HG03175 (cell line): ENCODE measurements at regions not wholly inside any gene's neighbourhood (a gene's known extent, or its start where the extent isn't known, plus 50 kb on each side); places are given as distances from the start of the nearest gene placed in this dataset.
A peak's percentile ranks its signal among the peaks of the same experiment; 100 is the strongest.
"Not testable (repeated sequence)": the region's sequence is repeated elsewhere in the genome, so short reads cannot be mapped to it uniquely, and the experiment has no call there.

Experiments
- ATAC-seq: cut with Tn5 transposase; IDR thresholded peaks from one replicate; pipeline ENCODE4 v1.9.1; 2021; ENCODE audit warnings: mild to moderate bottlenecking, moderate library complexity; ENCODE audit not compliant: unreplicated experiment

DNA sequence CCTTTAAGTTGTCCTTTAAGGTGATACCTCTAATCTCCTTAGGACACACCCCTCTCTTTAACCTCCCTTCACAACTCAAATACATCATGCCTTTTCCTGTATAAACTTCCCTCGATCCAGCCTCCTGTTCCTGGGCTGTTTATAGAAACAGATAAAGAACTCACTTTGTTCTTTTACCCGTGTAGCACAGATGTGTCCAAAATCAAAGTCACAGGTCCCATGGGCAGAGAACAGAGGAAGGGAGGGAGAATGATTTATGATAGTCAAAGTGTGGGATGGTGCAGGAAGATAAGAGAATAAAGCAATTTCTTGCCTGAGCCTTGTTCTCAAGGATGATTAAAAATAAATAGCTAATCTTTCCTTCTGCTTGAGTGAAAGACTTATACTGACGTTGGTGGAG is 50.3 kb upstream of the CABCOCO1 start:
- ATAC-seq = no peak

DNA sequence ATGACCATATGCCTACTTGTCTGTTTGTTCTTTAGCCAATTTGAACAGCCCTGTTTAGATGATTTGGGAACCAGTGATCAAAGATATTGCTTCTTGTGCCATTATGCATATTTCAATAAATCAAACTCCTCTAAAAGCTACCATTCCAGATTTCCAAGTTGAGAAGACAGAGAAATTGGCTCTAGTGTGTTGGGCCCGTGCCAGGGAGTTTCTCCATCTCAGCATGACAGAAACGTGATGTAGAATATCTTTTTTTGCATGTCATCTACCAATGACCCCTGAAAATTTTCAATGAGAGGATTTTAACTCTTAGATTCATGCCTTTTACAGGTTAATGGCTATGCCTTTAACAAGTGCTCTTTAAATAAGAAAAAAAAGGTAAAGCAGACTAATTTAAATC is 50.7 kb upstream of the CABCOCO1 start:
- ATAC-seq = no peak

DNA sequence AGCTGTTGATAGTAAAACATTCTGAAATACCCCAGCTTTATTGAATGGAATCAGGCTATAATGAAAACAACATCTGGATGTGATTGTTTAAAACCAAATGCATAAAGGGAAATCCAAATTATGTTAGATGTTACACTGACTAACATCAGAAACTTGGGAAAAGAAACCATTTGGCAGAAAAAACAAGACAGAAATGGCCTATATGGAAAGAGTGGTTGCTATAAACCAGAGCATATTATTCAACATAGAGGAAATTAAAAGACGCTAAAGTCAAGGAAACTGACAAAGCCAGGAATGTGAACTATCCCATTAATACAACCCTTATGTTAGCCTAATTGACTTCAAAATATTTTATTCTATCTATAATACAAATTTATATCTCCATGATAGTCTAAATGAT is 53.0 kb upstream of the CABCOCO1 start:
- ATAC-seq = no peak

DNA sequence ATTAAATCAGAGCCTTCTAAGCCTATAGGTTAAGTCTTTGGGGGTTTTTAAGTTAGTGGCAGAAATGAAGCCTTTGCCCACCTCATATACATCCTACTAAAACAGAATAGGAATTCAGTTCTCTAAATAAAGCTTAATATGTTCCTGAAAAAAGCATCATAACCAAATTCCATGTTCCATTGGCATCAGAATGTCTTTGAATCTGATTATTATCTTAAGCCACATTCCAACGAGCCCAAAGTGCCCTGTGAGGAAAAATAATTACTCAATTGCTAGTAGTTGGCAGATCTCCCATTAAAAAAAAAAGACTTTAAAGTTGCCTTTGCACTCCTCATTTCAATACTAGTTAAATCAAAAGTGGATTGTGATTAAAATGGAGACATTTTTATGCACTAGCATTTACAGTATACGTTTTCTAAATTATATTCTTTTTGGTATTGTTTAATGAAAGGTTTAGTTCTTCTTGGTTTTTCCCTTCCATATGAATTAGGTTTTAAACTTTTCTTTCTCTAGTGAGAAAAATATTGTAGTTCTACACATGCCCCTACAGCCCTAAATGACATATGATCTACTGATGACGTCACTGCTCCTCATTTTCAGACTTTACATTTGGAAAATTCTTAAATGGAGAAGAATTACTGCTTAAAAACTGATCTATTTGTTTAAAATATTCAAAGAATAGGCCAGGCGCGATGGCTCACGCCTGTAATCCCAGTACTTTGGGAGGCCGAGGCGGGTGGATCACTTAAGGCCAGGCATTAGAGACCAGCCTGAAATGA is 54.3 kb upstream of the CABCOCO1 start:
- no peak for ATAC-seq

DNA sequence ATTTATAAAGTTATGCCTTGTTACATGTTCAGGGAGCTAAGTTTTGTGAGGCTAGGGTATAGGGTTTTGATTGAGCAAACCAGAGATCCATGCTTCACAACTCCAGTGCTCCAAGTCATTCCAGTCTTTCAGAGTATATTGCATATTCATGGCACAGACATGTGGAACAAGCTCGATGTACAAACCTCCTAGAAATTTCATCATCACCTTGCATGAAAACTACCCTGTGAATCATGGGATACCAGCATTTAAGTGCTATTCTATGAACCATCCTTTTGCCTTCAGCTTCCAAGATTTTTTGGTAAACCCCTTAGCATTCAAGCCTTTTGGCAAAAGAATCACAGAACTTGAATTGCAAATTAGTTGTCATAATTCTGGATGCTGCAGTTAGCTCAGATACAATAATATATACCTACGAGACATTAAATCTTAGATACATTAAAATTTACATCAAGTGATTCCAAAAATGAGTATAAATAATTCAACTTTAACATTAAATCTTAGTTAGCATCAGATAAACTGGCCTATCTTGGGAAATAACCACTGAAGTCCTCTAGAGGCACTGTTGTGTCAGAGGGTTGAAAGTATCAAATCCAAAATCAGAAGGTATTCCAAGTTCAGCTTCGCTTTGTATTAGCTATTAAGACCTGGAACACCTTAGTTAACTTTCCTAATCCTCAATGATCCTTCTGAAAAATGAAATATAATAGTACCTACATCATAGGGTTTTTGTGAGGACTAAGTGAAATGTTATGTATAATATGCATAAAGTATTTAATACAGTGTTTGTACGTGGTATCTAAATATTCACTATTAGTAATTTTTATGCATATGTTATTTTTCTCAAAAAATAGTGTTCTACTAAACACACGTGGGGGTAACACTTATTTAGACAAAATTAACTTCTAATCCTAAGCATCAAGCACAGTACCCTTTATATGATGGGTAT is 55.5 kb upstream of the CABCOCO1 start:
- ATAC-seq = no peak

DNA sequence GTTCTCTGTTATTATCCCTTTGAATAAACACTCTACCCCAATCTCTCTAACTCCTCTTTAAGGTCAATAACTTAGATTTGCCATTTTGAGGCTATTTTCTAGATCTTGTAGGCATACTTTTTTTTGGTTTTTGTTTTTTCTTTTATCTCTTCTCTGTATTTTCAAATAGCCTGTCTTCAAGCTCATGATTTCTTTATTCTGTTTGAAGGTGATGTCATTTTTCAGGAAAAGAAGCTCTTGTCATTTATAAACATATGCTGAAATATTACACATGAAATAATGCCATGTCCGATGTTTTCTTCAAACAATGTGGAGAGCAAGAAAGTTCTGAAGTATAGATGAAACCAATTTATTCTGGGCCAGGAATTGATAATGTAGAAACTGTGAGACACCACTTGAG is 57.5 kb upstream of the CABCOCO1 start:
- no peak for ATAC-seq

DNA sequence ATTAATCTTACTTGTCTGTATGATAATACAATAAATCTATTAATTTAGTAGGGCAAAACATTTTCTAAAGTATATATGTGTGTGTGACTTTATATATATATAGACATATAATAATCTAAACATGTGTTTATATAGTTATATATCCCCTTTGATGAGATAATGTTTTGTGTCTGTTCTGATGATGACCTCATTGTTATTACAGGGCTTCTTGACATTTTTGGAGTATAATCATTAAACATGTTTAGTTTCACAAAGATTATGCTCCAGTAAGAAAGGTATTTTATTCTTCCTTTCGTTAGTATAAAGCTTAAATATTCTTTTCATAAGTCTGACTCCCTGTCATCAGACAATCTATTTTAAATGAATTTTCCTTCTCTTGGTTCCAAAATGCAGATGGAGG is 62.3 kb upstream of the CABCOCO1 start:
- ATAC-seq = no peak

DNA sequence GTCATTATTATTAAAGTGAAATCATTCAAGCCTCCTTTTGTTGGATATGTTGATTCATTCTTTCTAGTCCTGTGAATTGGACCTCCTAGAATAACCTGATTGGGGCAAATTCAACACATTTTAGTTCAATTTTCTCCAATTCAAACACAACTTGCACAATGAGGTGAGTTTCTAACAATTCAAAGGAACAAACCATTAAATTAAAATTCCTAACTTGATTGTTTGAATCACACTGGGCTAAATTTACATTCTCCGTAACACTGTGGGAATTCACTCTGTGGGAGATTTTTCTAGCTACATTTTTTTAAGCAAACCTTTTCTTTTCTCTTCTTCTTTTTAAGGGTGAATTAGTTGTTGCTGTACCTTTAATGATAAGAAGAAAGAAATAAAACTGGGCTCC is 68.3 kb upstream of the CABCOCO1 start:
- no peak for ATAC-seq

DNA sequence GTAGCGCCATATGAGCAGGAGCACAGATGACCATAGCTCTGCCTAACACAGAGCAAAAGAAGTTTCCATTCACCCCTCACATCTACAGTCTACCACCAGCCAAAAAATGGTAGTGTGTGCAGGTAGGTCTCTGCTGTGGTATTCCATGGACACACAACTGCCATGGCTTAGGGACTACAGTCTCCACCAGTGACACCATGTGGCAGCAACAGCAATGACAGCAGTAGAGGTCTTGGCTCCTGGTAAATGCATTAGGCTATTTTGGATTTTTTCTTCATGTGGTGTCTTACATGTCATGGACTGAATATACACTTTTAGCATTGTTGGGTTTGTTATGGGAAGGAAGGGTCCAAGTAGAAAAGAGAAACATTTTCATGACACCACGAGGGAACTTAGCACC is 70.1 kb upstream of the CABCOCO1 start:
- ATAC-seq = peak; percentile 79

DNA sequence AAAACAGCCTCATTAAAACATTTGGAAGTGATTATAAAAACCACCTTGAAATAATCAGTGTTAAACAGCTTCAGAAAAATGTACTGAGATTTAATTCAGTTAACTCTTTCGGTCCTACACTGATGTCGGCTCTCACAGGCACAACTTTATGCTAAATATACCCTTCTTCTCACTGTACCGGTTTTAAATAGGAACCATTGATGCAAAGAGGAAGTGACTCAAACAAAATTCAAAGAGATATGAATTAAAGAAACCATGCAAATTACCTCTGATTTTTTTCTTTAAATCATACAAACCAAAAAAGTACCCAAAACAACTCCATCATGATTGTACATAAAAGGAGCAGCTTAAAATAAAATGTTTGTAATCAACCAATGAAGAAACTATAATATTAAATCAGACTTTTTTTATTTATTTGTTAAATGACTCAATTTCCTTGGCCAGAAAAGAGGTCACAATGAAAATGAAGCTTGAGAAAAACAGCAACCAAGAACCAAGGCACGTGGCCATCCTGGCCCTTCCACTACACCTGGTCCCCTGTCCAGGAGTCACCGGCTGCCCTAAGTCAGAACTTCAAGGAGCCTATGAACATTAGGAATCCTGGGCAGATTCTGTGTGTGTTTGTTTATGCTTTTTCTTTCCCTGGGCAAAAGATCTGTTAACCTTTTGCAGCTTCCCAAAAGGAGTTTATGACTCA is 73.0 kb upstream of the CABCOCO1 start:
- ATAC-seq = no peak

DNA sequence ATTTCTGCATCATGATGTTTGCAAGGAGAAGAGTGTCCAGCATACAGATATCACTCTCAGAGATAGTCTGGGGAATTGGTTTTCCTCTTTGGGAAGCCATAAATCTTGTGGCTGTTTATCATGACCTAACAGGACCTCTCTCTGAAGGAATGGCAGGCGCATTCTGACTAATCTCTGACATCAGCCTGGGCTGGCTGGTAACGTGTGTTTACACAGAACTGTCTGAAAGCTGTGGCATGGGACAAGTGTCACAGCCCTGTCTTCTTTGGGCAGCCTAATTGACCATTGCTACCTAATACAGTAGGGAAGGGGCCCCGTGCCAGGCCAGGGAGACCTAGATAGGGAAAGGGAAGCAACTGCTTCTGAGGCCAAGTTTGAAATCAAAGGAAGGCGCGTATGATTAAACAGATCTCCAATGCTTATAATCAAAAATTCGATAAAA is 73.9 kb upstream of the CABCOCO1 start:
- ATAC-seq = no peak

DNA sequence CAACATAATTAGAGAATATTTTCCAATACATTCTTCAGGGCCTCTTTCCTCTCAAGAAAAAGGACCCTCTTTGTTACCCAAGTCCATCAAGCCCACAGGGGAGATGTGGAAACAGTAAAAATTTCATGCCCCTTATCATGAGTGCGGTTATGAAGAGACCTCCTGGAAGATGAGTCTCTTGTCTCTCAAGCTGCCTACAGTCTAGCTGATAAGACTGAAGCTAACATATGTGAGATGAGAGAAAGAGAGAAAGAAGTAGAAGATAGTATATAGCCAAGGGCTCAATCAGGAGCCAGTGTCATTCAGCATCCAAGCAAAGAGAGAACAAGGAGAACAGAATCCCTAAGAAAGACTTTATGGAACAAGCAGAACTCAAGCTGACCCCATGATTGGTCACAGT is 75.9 kb upstream of the CABCOCO1 start:
- ATAC-seq = no peak

DNA sequence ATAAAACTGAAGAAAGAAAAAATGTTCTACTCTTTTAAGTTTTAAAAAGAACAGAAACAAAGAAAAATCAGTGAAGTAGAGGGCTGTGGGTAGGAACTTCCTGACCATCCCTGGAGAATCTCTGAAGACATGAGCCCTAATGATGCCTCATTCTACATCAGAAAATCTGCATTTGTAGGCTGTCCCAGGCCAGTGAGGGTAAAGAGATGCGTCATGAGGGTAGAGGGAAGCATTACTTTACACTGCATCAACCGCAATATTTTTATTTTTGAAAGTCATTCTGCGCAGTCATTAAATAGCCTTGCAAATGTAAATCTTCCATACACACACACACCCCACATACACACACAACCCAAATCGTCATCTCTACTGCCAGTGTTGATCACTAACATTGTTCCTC is 82.1 kb upstream of the CABCOCO1 start:
- no peak for ATAC-seq

DNA sequence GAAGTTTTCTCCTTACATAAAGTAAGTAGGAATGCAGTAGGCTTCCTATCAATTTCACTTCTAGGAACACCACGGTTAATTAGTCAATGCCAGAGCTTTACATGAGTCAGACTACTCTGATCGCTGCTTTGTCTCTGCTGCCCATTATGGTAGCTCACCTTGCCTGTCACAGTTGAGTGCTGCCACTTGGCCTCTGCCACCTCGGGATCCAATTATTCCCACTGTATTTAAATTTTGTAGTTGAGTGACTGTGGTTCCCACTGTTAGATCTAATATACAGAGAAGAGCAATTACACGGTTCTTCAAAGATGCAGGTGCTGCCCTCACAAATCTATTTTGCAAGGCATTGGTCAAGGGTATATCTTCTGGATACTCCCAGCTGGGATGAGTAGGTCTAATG is 92.5 kb upstream of the CABCOCO1 start:
- ATAC-seq = not testable (repeated sequence)

DNA sequence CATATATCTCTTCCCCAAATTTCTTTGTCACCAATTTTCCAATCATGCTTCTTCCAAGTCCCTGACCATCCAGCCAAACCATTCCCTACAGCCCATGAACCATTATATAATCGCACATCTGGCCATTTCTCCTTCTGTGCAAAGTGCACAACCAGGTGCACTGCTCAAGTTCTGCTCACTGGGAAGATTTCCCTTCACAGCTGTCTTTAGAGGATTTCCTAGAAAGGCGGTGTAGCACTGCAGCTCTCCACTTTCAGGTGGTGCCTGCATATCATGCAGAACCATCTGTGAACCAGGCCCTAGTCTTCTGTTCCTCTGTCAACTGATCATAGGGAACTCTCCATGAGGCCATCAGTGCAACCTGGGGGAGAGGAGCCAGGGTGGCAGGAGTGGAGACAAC is 95.0 kb upstream of the CABCOCO1 start:
- no peak for ATAC-seq

DNA sequence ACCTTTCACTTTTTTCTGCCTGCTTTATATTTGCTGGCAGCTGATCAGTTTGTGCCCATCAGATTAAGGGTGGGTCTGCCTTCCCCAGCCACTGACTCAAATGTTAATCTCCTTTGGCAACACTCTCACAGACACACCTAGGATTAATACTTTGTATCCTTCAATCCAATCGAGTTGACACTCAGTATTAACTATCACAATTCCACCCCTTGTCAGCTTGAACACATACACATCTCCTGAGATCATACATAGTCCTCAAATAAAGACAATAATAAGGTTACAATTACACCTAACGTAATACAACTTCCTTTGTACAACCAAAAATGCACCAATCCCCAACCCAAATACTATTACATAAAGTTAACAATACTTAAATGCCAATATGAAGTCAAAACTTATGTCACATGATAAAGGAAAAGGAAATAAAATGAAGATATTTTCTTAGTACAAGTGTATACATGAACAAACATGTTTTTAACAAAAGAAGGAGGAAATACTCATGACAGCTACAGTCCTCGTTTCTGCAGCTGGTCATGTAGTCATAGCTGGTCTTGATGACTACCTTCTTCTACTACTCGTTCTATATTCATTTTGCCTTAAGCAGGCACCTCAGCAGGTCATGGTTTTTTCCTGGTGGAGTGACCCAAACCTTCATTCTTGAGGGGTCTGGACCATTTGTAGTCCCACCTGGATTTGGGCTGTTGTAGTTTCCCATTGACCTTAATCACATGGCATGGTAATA is 96.7 kb upstream of the CABCOCO1 start:
- no peak for ATAC-seq

DNA sequence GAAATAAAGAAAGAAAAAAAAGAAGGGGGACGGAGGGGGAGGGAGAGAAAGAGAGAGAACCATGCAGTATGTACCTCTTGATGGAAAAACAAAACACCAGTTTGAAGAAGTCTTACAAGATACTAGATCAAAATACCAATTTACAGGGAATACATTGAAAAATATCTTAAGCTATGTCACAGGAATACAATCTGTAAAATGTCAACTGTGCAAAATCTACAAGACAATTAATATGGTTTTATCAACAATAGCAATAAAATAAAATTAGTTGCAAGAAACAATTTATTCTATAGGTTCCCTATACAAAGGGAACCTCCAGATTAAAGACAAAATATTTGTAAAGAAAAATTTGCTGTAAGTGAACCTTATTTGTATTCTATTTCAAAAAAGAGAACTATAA is 98.3 kb upstream of the CABCOCO1 start:
- no peak for ATAC-seq

DNA sequence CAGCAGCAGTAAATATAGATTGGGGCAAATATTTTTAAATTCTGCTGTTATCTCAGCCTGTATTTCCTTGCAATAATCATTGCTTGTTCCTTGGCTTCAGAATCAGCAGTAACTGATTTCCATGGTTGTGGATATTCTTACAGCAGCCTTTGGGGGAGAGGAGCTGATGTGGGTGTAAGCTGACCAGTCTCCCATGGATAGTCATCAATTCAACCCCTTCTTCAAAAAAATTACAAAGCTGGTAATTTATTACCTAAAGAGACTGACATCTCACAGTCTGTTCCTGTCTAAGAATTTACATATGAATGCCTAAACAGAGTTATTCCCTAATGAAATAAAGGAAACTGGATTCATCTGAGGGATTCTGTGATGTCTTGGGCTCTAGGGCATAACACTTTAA is 103.1 kb upstream of the CABCOCO1 start:
- no peak for ATAC-seq

DNA sequence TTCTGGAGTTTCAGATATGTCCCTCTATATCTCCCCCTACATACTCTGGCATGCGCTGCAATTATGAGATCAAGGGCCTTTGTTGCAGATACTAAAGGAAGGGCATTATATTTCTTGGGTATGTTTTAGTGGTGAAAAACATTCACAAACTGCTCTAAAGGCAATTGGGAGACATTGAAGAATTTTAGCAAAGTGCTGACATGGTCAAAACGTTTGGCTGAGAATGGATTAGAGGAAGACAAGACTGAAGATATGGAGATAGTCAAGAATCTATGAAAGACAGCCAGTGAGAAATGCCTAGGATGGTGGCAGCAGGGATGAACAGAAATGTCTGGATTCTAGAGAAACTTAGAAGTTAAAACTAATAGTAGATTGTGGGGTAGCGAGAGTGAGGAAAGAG is 104.5 kb upstream of the CABCOCO1 start:
- ATAC-seq = no peak

DNA sequence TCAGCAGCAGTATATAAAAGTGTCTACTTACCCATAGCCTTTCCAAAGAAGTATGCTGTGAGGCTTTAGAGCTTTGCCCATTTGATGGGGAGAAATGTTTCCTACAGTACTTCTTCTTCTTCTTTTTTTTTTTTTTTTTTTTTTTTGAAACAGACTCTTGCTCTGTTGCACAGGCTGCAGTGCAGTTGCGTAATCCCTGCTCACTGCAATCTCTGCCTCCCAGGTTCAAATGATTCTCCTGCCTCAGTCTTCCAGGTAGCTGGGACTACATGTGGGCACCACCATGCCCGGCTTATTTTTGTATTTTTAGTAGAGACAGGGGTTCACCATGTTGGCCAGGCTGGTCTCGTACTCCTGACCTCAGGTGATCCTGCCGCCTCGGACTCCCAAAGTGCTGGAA is 101.7 kb upstream of the TMEM26 start:
- ATAC-seq = no peak

DNA sequence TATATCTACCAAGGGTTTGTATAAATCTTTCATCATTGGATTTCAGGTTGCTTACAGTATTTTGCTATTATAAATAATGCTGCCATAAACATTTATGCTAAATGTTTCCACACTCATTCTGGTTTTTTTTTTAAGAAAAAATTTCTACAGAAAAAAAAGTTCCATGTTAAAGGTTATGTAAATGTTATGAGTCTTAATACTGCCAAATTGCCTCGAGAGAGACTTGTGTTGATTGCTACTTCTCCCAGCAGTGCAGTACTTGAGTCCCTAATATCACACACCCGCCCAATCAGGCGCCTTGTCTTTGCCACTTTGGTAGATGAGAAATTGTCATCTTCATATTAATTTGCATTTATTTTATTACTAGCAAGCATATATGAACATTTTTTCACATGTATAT is 96.7 kb upstream of the TMEM26 start:
- ATAC-seq = no peak
